ENCODE measurements at regions not wholly inside any gene's neighbourhood (a gene's known extent, or its start where the extent isn't known, plus 50 kb on each side); places are given as distances from the start of the nearest gene placed in this dataset.

GRCh38 chr12:60201891-60202290 is 606.1 kb downstream of the SLC16A7 start:
- Histone ChIP-seq H3K4me2 (ENCODE audit: low read length, poor library complexity, severe bottlenecking) (no peak overlapping the region), H4K91ac (ENCODE audit: low read length) (no peak overlapping the region), H4K8ac (ENCODE audit: low read length) (no peak overlapping the region), H3K18ac (ENCODE audit: low read depth in 1 of 2, low read length in 2 of 2) (no peak overlapping the region), H2AK5ac (ENCODE audit: low read length, severe bottlenecking) (no peak overlapping the region), H3K36me3 (ENCODE audit: control insufficient read depth in 1 of 2, insufficient read depth in 2 of 2, low read depth in 1 of 2, low read length in 2 of 2) (no peaks in the 10 kb centered on the region), H3K4me1 (ENCODE audit: control insufficient read depth, insufficient read depth, low read depth, low read length) (no peaks in the 10 kb centered on the region), H2BK15ac (ENCODE audit: low read depth, poor library complexity, severe bottlenecking) (no peak overlapping the region), H2BK12ac (ENCODE audit: low read length in 2 of 2) (no peak overlapping the region), H3K27ac (ENCODE audit: low read length, poor library complexity, severe bottlenecking) (no peak overlapping the region), H3K23ac (ENCODE audit: low read length in 2 of 2) (no peak overlapping the region), H3K14ac (ENCODE audit: low read length in 2 of 2) (no peak overlapping the region), H3K79me1 (replicated peaks; ENCODE audit: low read length, poor library complexity, severe bottlenecking) (no peaks in the 10 kb centered on the region), H2AFZ (ENCODE audit: low read depth, low read length) (no peak overlapping the region), H2BK5ac (ENCODE audit: low read depth, low read length, poor library complexity, severe bottlenecking) (no peak overlapping the region), H3K27me3 (ENCODE audit: control insufficient read depth in 1 of 2, insufficient read depth in 1 of 2, low read length in 2 of 2) (no peaks in the 10 kb centered on the region), H3K9ac (ENCODE audit: low read length) (no peak overlapping the region), H3K4ac (ENCODE audit: low read depth in 1 of 2, low read length in 2 of 2) (no peak overlapping the region), H3K9me3 (ENCODE audit: control insufficient read depth, low read length) (no peaks in the 10 kb centered on the region), H2BK120ac (ENCODE audit: low read depth, low read length) (no peak overlapping the region), H3K4me3 (ENCODE audit: insufficient read depth in 1 of 2, low read depth in 1 of 2, low read length in 2 of 2) (no peak overlapping the region)
- DNase-seq: no peak
- WGBS: 80% methylated on average over 1 of the region's 4 CpGs

GRCh38 chr12:60205500-60205899 is 609.7 kb downstream of the SLC16A7 start:
- Histone ChIP-seq H3K36me3 (ENCODE audit: control insufficient read depth in 1 of 2, insufficient read depth in 2 of 2, low read depth in 1 of 2, low read length in 2 of 2) (no peaks in the 10 kb centered on the region), H3K27me3 (ENCODE audit: control insufficient read depth in 1 of 2, insufficient read depth in 1 of 2, low read length in 2 of 2) (no peaks in the 10 kb centered on the region), H3K18ac (ENCODE audit: low read depth in 1 of 2, low read length in 2 of 2) (no peak overlapping the region), H2BK12ac (ENCODE audit: low read length in 2 of 2) (no peak overlapping the region), H4K8ac (ENCODE audit: low read length) (no peak overlapping the region), H3K4ac (ENCODE audit: low read depth in 1 of 2, low read length in 2 of 2) (no peak overlapping the region), H3K14ac (ENCODE audit: low read length in 2 of 2) (no peak overlapping the region), H2AK5ac (ENCODE audit: low read length, severe bottlenecking) (no peak overlapping the region), H2AFZ (ENCODE audit: low read depth, low read length) (no peak overlapping the region), H3K4me1 (ENCODE audit: control insufficient read depth, insufficient read depth, low read depth, low read length) (no peaks in the 10 kb centered on the region), H3K4me2 (ENCODE audit: low read length, poor library complexity, severe bottlenecking) (no peak overlapping the region), H2BK15ac (ENCODE audit: low read depth, poor library complexity, severe bottlenecking) (no peak overlapping the region), H3K23ac (ENCODE audit: low read length in 2 of 2) (no peak overlapping the region), H3K9ac (ENCODE audit: low read length) (no peak overlapping the region), H3K79me1 (replicated peaks; ENCODE audit: low read length, poor library complexity, severe bottlenecking) (no peaks in the 10 kb centered on the region), H2BK120ac (ENCODE audit: low read depth, low read length) (no peak overlapping the region), H2BK5ac (ENCODE audit: low read depth, low read length, poor library complexity, severe bottlenecking) (no peak overlapping the region), H3K27ac (ENCODE audit: low read length, poor library complexity, severe bottlenecking) (no peak overlapping the region), H4K91ac (ENCODE audit: low read length) (no peak overlapping the region), H3K4me3 (ENCODE audit: insufficient read depth in 1 of 2, low read depth in 1 of 2, low read length in 2 of 2) (no peak overlapping the region), H3K9me3 (ENCODE audit: control insufficient read depth, low read length) (no peaks in the 10 kb centered on the region)
- peak; percentile 7 for DNase-seq
- WGBS: no CpG with 5 or more reads among the region's 1 CpG

- no peaks in the 10 kb centered on the region for H3K36me3 ChIP-seq (ENCODE audit: control insufficient read depth in 1 of 2, insufficient read depth in 2 of 2, low read depth in 1 of 2, low read length in 2 of 2)
- no peak overlapping the region for H3K4ac ChIP-seq (ENCODE audit: low read depth in 1 of 2, low read length in 2 of 2)
- H2AK5ac ChIP-seq (ENCODE audit: low read length, severe bottlenecking): no peak overlapping the region
- no peak overlapping the region for H2AFZ ChIP-seq (ENCODE audit: low read depth, low read length)
- H3K14ac ChIP-seq (ENCODE audit: low read length in 2 of 2): no peak overlapping the region
- H3K23ac ChIP-seq (ENCODE audit: low read length in 2 of 2): no peak overlapping the region
- no peaks in the 10 kb centered on the region for H3K79me1 ChIP-seq (replicated peaks; ENCODE audit: low read length, poor library complexity, severe bottlenecking)
- H2BK5ac ChIP-seq (ENCODE audit: low read depth, low read length, poor library complexity, severe bottlenecking): no peak overlapping the region
- no peaks in the 10 kb centered on the region for H3K27me3 ChIP-seq (ENCODE audit: control insufficient read depth in 1 of 2, insufficient read depth in 1 of 2, low read length in 2 of 2)
- no peak overlapping the region for H4K91ac ChIP-seq (ENCODE audit: low read length)
- no peak overlapping the region for H3K9ac ChIP-seq (ENCODE audit: low read length)
- DNase-seq: no peak
- no peak overlapping the region for H3K4me2 ChIP-seq (ENCODE audit: low read length, poor library complexity, severe bottlenecking)
- H3K4me1 ChIP-seq (ENCODE audit: control insufficient read depth, insufficient read depth, low read depth, low read length): no peaks in the 10 kb centered on the region
- H2BK12ac ChIP-seq (ENCODE audit: low read length in 2 of 2): no peak overlapping the region
- peaks cover 5% of the 10 kb centered on the region for H3K9me3 ChIP-seq (ENCODE audit: control insufficient read depth, low read length)
- H2BK120ac ChIP-seq (ENCODE audit: low read depth, low read length): no peak overlapping the region
- no peak overlapping the region for H3K27ac ChIP-seq (ENCODE audit: low read length, poor library complexity, severe bottlenecking)
- H3K18ac ChIP-seq (ENCODE audit: low read depth in 1 of 2, low read length in 2 of 2): no peak overlapping the region
- no peak overlapping the region for H2BK15ac ChIP-seq (ENCODE audit: low read depth, poor library complexity, severe bottlenecking)
- H3K4me3 ChIP-seq (ENCODE audit: insufficient read depth in 1 of 2, low read depth in 1 of 2, low read length in 2 of 2): no peak overlapping the region
- H4K8ac ChIP-seq (ENCODE audit: low read length): no peak overlapping the region
Measured at GRCh38 chr12:60209521-60209920, 613.7 kb downstream of the SLC16A7 start.

- H3K27ac ChIP-seq (ENCODE audit: low read length, poor library complexity, severe bottlenecking): no peak overlapping the region
- H3K4me1 ChIP-seq (ENCODE audit: control insufficient read depth, insufficient read depth, low read depth, low read length): no peaks in the 10 kb centered on the region
- H3K18ac ChIP-seq (ENCODE audit: low read depth in 1 of 2, low read length in 2 of 2): no peak overlapping the region
- H3K79me1 ChIP-seq (replicated peaks; ENCODE audit: low read length, poor library complexity, severe bottlenecking): no peaks in the 10 kb centered on the region
- no peak overlapping the region for H3K14ac ChIP-seq (ENCODE audit: low read length in 2 of 2)
- H3K9ac ChIP-seq (ENCODE audit: low read length): no peak overlapping the region
- no peak overlapping the region for H2BK120ac ChIP-seq (ENCODE audit: low read depth, low read length)
- no peak overlapping the region for H4K8ac ChIP-seq (ENCODE audit: low read length)
- H3K4me3 ChIP-seq (ENCODE audit: insufficient read depth in 1 of 2, low read depth in 1 of 2, low read length in 2 of 2): no peak overlapping the region
- no peak overlapping the region for H3K4ac ChIP-seq (ENCODE audit: low read depth in 1 of 2, low read length in 2 of 2)
- no peak overlapping the region for H2AK5ac ChIP-seq (ENCODE audit: low read length, severe bottlenecking)
- no peak overlapping the region for H2BK5ac ChIP-seq (ENCODE audit: low read depth, low read length, poor library complexity, severe bottlenecking)
- 100% methylated on average over 3 of the region's 4 CpGs for WGBS
- H3K23ac ChIP-seq (ENCODE audit: low read length in 2 of 2): no peak overlapping the region
- no peak overlapping the region for H4K91ac ChIP-seq (ENCODE audit: low read length)
- H3K9me3 ChIP-seq (ENCODE audit: control insufficient read depth, low read length): peaks cover 5% of the 10 kb centered on the region
- no peak overlapping the region for H2BK15ac ChIP-seq (ENCODE audit: low read depth, poor library complexity, severe bottlenecking)
- H3K4me2 ChIP-seq (ENCODE audit: low read length, poor library complexity, severe bottlenecking): no peak overlapping the region
- H2AFZ ChIP-seq (ENCODE audit: low read depth, low read length): no peak overlapping the region
- H2BK12ac ChIP-seq (ENCODE audit: low read length in 2 of 2): no peak overlapping the region
- H3K36me3 ChIP-seq (ENCODE audit: control insufficient read depth in 1 of 2, insufficient read depth in 2 of 2, low read depth in 1 of 2, low read length in 2 of 2): no peaks in the 10 kb centered on the region
- no peak for DNase-seq
- H3K27me3 ChIP-seq (ENCODE audit: control insufficient read depth in 1 of 2, insufficient read depth in 1 of 2, low read length in 2 of 2): no peaks in the 10 kb centered on the region
Measured at GRCh38 chr12:60209933-60210332, 614.1 kb downstream of the SLC16A7 start.

Measured in mesenchymal stem cell (in vitro differentiated cells and primary cell).